Lower leg skin (tissue), 3 donors: ENCODE measurements at regions not wholly inside any gene's neighbourhood (a gene's known extent, or its start where the extent isn't known, plus 50 kb on each side); places are given as distances from the start of the nearest gene placed in this dataset.

Source experiments
- CTCF ChIP-seq, 3 donors: fragments of 450-650 bp; IDR thresholded peaks; one replicate each; pipeline ENCODE4 v1.5.1; 2016; ENCODE audit warnings: antibody characterized with exemption in 3 of 3, mild to moderate bottlenecking in 3 of 3, moderate library complexity in 2 of 3
- POLR2A ChIP-seq, 2 donors: fragments of 450-650 bp; IDR thresholded peaks; one replicate each; pipeline ENCODE4 v1.6.1; 2016 to 2017; ENCODE audit warnings: antibody characterized with exemption in 2 of 2, mild to moderate bottlenecking in 1 of 2, moderate library complexity in 1 of 2

- TF ChIP-seq CTCF (IDR thresholded peaks at IDR 0.05) (no peak), POLR2A (IDR thresholded peaks at IDR 0.05) (no peak)
Observed at GRCh38 chr17:77020973-77021372, 119.8 kb upstream of the SEC14L1 start.
